HG02973 (cell line): ENCODE measurements at regions not wholly inside any gene's neighbourhood (a gene's known extent, or its start where the extent isn't known, plus 50 kb on each side); places are given as distances from the start of the nearest gene placed in this dataset.
A peak's percentile ranks its signal among the peaks of the same experiment; 100 is the strongest.

ENCODE experiments used
- ATAC-seq: cut with Tn5 transposase; IDR thresholded peaks from one replicate; pipeline ENCODE4 v1.9.1; 2021; ENCODE audit warnings: moderate library complexity; ENCODE audit not compliant: unreplicated experiment

DNA sequence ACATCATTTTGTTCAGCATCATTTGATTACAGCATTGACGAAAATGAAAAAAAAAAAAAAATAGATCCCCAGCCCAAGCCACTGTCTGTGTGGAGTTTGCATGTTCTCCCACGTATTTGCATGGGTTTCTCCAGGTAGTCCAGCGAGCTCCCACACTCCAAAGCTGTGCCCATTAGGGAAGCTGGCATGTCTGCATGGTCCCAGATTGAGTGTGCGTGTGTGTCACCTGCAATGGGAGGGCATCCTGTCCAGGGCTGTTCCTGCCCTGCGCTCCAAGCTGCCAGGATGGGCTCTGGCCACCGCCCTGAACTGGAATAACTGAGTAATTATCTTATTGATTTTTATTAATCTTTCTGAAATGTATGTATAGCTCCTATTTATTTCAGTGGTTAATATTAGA, 88.6 kb downstream of the KLF12 start:
- ATAC-seq = no peak

DNA sequence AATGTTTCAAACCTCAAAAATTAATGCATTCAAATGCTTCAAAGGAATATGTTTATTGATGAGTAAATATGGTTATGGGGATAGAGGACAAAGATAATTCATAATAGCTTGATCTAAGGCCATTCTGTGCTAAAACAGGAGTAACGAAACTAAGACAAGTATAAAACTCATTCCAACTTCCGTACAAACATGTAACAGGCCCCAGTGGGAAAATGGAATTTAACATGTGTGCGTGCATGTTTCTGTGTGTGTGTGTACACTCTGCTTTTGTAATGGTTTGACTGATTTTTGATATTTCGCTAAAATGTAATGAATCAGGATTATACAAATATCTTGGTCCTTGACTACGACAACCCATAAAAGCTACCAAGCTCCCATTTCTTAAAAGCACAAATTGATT, 91.0 kb downstream of the KLF12 start:
- ATAC-seq = no peak

DNA sequence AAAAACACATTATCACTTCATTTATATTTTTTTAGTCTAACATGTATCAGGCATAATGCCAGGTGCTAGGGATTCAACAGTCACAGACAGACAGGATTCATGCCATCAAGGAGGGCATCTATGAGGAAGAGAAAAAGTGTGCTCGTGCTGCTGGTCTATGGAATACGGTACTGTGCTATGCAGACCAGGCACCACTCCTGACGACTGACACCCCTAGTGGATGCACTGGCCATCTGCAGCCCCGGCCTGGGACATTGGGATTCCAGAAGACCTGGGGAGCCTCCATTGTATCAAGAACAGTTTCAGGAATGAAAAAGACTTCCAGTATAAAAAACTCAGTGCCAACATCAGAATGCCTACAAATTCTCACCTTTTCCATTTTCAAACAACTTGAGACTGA, 94.0 kb downstream of the KLF12 start:
- peak; percentile 98 for ATAC-seq

DNA sequence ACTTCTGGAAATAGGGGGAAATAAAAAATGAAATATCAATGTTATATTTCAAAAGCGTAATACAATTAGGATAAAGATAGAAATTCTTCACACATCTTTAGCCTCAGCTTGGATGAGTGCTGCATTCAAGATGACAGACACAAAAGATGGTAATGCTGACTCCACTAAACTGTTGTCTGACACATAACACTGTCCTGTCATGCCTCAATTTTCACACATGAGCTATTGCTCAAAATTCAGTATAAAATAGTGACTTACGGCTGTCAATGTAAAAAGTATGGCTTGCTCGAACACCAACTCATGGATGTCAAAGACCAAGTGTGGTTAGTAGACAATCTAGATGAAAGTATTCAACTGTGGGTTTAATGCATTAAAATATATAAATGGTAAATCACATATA, 94.5 kb downstream of the KLF12 start:
- ATAC-seq = no peak

DNA sequence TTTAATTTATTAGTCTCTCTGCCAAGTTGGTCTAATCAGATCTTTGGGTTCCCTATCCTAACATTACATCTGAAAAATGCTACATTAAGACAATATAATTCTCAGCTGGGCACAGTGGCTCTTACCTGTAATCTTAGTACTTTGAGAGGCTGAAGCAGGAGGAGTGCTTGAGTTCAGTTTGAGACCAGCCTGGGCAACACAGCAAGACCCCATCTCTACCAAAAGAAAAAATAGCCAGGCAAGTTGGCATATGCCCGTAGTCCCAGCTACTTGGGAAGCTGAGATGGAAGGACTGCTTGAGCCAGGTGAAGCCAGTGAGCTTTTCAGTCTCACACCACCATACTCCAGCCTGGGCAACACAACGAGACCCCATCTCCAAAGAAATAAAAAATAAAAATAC, 95.0 kb downstream of the KLF12 start:
- ATAC-seq = no peak

DNA sequence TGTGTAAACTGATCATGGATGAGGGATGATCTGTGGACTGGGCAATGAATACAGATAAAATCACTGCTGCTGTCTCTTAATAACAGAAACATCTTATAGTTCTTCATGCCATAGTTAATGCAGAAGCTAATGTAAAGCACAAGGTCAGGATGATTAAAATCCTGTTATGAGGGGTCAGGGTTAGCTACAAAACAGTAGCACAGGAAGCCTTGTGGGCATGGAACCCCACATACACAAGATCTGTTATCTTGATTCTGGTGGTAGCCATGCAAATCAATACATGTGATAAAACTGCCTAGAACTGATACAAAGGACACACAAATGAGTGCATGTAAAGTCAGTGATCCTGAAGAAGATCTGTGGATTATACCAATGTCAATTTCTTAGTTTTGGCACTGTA, 96.4 kb downstream of the KLF12 start:
- ATAC-seq = no peak

DNA sequence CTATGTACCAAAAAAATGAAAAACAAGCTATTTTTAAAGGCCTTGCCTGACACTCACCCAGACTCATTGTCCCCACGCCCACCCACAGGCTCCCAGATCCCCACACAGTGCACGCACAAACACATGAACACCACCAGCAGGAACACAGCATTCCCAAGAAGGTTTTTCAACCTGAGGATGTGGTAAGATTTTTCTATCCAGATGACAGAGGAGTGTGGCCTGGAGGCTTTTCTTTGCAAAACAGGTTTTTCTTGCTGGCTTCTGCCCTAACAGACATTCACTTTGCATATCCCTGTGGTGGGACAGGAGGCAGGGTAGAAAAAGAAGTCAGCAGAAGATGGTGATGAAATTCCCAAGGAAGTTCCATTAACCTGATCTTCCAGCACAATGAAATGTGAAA, 97.8 kb downstream of the KLF12 start:
- ATAC-seq = no peak

DNA sequence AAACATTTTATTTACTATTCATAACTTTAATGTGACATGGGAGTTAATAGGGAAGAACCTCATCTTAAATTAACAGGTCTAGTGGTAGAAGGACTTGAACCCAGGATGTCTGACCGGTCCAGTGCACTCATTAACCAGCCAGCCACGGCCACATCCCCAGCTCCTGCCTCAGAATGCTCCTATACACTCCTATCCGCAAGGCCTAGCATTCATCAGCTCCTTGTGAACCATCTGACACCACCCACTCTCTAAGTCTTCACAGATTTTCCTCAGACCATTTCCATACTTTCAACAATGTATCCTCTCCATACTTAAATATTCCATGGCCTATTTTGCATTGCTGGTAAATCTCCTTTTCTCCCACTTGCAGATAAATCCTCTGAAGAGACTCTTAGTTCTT, 98.3 kb downstream of the KLF12 start:
- ATAC-seq = no peak

DNA sequence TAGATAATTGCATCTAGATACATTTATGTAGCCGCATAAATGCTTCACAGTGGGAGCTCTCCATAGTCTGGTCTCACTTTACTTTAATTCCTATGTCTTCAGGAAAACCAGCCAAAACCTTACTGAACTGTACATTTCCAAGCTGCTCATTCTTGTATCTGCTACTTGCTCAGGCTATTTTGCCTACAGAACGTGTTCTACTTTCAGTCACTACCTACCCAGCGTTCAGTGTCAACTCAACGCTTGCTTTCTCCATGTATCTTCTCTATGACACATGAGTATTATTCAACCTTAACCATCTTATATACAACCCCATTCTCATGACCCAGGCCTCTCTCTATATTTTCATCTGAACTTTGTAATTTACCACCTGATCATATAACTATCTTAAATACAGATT, 101.9 kb downstream of the KLF12 start:
- no peak for ATAC-seq

DNA sequence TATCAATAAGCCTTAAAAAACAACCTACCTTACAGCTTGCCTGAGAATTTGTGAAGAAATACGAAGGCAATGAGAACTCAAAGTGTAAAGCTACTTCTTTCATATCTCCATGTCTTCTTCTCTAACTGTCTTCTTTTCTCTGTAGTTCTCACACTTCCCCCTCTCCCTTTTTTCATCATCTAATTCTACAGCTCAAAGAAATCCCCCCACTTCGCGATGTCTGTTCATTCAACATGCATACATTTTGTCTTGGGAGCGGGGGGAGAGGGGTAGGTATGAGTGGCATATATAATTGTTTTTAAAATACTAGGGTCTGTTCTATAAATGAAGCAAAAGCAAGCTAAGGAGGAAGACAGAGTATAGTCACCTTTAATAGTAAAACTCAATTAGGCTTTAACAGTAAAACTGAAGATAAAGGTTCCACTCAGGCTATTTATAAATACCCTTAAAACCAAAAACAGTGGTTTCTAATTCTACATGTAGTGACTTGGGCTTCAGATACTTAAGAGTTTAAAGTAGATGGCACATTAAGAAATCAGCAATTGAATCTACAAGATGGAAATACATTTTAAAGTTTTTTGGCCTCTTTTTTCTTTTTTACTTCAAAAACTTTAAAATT, 106.9 kb downstream of the KLF12 start:
- ATAC-seq = peak; percentile 33

DNA sequence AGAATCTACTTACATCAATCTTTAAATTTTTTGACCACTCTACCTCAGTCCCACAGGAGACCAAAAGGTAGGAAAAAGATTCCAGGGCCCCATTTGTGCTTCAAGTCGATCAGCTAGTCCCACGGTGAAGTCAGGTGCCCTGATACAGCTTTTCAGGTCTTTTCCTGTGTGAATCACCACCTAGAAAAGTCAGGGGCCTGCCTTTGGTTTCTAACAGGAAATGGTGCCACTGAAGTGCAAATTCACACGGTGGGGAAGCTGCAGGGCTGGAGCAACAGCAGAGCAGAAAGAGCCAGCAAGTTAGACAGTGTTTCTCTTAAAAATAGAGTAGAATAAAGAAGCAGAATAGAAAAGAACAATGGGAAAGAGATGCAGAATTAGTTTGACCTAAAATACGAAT, 107.5 kb downstream of the KLF12 start:
- peak; percentile 92 for ATAC-seq

DNA sequence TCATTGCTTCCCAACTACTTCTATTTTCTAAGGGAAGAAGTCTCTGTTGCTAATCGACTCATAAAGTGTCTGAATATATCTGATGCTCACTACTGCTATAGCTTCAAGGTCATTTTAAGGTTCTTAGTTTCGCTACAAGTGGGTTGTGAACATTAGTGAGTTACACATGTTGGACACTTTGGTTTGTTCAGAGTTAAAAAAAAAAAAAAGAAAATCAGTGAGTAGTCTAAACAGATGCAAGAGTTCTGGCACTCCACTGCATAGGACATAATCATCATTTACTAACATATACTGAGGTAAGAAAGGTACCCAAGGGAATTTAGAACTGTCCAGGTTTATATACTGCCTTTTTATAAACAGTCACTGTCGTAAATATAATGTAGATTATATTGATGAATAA, 108.8 kb downstream of the KLF12 start:
- no peak for ATAC-seq

DNA sequence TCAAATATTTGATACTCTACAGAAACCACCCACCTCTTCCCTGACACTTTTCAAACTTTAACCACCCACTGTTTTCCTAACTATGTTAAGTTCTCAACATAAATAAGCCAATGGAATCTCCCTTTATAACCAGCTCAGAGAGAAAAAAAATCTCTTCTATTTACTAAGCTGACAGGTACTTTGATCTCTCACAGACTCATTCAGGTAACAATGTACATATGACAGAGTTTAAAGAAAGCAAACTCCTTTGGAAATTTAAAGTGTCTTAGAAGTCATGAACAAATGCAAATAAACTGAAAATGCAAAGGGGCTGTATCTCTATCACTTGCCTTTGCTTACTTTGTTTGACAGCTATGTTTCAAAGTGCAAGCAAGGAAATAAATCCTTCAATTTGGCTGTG, 109.3 kb downstream of the KLF12 start:
- no peak for ATAC-seq

DNA sequence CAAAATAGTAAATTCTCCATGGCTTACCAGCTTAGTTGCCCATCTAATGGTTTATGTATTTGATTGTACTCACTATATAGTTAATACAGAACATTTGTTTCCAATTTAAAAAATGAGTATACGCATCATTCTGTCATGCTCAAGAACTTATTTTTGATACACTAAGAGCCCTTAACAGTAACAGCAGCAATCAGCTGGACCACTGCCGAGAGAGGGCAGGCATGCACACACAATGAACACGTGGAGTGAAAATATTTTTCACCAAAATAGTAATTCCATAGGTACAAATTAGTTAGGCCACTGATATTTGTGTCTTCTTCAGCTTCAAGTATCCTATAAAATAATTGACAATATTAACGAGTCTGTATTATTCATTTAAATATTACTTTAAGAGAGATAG, 109.9 kb downstream of the KLF12 start:
- no peak for ATAC-seq

DNA sequence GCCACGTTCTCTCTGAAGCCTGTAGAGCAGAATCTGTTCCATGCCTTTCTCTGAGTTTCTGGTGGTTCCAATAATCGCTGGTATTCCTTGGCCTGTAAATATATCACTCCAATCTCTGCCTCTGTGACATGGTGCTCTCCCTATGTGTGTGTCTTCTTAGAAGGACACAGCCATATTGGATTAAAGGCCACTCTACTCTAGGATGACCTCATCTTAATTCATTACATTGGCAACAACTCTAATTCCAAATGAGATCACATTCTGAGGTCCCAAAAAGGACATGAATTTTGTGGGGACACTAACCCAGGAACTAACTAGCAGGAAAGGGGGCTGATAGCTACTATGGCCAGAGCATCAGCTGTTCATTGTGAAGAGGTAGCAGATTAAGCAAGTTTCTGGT, 110.7 kb downstream of the KLF12 start:
- no peak for ATAC-seq

DNA sequence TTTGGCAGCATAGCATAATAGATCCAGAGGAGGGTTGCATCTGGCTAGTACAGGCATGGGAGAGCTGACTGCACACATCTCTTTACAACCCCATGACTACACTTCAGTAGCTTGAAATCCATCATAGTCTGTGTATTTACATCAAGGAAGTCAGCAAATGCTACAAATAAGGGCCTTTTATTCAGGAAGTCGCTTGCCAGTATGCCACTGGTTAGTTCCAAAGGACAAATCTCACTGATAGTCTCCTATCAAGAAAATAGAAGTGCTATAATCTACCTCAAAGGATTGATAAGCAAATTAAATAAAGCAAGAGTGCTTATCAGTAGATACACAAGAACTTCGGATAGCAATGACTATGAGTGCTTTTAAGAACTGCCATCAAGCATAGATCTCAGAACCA, 112.7 kb downstream of the KLF12 start:
- no peak for ATAC-seq

DNA sequence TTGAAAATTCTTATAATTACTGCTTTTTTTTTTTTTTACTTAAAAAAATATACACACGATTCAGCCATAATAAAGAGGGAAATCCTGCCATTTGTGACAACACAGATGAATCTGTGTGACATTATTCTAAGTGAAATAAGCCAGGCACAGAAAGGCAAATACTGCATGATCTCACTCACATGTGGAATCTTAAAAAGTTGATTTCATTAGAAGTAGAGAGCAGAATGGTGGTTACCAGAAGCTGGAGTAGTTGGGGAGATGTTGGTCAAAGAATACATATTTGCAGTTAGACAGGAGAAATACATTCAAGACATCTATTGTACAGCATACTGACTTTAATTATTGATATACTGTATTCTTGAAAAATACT, 116.2 kb downstream of the KLF12 start:
- ATAC-seq = no peak

DNA sequence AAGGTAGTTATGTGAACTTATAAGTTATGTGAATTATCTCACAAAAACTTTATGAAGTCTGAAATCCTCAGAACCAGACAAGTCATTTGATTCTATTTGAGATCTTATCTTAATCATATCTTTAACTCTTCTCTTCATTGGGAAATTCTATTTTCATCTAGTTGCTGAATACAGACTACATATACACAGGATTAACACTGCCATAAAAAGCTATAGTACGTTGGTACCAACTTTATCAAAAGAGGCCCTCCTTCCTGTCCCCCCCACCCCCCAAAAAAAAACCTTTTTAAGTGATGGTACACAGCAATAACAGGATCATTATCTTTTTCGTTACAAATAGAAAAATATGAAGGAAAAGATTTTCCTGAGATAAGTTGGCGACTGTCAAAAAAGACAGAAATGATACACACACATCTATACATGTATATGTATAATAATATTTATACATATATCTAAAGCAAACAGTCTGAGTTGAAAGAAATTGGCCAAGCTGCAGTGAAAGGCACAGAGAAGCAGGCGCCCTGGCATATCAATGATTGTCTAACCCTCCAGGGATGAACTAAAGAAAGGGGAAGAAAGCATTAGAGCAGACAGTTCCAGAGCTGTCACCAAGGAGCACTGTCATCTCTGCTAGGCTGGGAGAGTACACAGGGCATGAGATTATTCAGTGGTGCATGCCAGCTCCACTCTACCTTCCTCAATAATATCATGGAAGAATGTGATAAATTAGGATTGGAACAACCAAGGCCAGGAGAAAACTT, 116.7 kb downstream of the KLF12 start:
- ATAC-seq = no peak

DNA sequence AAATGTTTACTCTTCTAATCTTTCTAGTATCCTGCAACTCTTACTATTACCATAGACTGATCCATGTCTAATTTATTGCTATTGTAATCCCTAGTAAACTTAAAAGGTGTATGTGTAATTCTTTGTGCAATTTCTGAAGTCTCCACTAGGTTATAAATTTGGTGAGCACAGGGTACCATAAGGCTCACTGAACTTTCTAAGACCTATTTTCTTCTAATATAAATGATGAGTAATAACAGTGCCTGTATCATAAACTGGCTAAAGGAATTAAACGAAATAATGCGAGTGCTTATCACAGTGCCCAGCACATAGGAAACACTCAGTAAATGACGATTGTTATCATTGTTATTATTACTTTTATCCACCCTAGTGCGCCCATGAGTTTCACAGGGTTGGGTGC, 119.1 kb downstream of the KLF12 start:
- ATAC-seq = no peak

DNA sequence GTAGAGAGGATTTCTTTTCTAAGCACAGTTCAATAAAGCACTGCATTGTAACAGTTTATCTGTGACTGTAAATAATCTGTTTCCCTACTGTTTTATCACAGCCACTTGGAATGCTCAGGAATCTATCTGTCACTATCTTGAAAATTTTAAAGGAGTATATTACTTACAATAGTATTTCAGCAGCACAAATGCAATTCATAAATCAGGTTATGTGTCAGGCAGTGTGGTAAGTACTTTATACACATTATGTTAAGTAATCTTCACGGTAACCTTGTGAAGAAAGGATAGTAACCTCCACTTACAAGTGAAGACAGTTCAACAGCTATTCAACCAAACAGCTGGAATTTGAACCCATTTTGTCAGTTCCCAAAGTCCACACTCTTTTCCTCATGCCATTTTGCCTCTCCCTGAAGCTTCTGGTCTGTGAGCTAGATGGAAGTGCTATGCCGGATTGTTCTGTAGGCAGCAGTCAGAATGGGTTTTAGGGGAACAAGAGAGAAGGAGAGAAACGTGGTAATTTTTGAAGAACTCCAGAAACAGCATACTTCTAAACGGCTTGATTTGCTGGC, 125.0 kb downstream of the KLF12 start:
- no peak for ATAC-seq

DNA sequence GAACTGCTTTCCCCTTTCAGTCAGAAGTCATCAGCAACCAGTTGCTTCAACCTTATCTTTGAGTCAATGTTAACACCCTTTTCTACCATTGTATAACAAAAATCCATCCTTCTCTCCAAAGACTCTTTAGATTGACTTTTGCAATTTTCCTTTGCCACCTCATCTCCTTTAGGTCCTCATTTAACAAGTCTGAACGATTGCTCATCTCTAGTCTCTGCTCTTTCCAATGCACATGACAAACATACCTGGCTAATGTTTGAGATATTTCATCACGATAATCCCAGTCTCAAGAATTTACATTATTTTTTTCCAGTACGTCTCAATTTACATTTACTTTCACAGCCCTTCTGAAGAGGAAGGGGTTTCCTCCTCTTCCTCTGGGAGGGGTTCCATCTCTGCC, 127.5 kb downstream of the KLF12 start:
- ATAC-seq = no peak

DNA sequence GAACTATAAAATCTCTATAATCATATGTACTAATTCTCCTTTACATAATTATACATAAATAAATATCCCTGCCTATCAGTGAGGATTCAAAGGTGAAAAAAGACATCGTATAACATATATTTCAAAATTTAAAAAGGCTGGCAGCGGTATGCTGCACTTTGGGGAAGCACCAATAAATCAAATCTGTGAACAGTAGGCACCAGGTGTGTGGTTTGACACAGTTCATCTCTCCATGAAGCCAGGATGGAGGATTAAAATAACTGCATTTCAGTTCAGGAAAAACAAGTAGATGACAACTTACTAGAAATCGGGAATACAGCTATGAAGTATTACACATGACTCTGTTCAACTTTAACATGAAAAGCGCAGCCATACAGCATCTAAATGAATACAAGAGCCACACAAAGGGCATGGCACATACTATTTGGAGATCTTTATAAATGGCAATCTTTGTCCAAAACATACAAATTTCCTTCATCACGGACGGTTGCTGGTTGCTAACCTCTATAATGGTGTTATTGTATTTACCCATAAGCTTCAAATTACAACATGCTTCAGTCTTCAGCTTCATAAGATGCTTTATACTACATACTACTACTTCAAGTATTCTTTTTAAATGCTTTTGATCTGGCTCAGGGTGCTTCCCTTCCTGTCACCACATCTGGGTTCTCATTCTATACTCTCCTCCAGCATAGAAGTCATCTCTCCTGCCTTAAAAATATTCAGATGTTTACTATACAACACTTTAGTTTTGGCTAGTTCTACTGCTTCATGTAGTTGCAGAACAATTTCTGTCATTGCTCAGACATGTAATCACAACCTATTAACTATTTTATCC, 128.7 kb downstream of the KLF12 start:
- ATAC-seq = no peak
